HCT116 (cell line): ENCODE measurements at regions not wholly inside any gene's neighbourhood (a gene's known extent, or its start where the extent isn't known, plus 50 kb on each side); places are given as distances from the start of the nearest gene placed in this dataset.

ENCODE experiments used
- CTCF ChIP-seq, 3 experiments: fragments of 200-600 bp in 1 of 3; sonication (generic) in 1 of 3; IDR thresholded peaks in 2 of 3; conservative IDR thresholded peaks in 1 of 3; 2 replicates each; pipeline ENCODE4 v1.5.1; 2012 to 2017; ENCODE audit warnings: low read depth in 2 of 3, low read length in 2 of 3, antibody characterized with exemption in 1 of 3, borderline replicate concordance in 1 of 3, control low read depth in 1 of 3, mild to moderate bottlenecking in 1 of 3, mixed read lengths in 1 of 3, mixed run types in 1 of 3, moderate library complexity in 1 of 3; ENCODE audit not compliant: insufficient read depth in 1 of 3
- FOSL1 ChIP-seq: IDR thresholded peaks from 2 replicates; pipeline ENCODE4 v1.6.1; 2012; ENCODE audit warnings: low read depth
- RAD21 ChIP-seq: IDR thresholded peaks from 2 replicates; pipeline ENCODE4 v1.6.1; 2012; ENCODE audit warnings: low read depth, mild to moderate bottlenecking
- REST ChIP-seq: IDR thresholded peaks from 2 replicates; pipeline ENCODE4 v1.6.1; 2012; ENCODE audit warnings: low read depth
- ZFX ChIP-seq: fragments of 450-650 bp; IDR thresholded peaks from 2 replicates; pipeline ENCODE4 v1.6.1; 2017
- ZNF274 ChIP-seq: fragments of 200-500 bp; sonication (Bioruptor generic); IDR thresholded peaks from 2 replicates; pipeline ENCODE4 v1.6.1; 2014; ENCODE audit warnings: mild to moderate bottlenecking, low read depth, low read length, inconsistent platforms

GRCh38 chr2:136443661-136444060, 321.7 kb upstream of the THSD7B start:
- TF ChIP-seq CTCF (IDR thresholded peaks at IDR 0.05 in 2 of 3, conservative IDR thresholded peaks at IDR 0.05 in 1 of 3; ENCODE audit: borderline replicate concordance in 1 of 3, insufficient read depth in 1 of 3, low read depth in 2 of 3, low read length in 2 of 3) (no peak), ZFX (no peak), ZNF274 (no peak), REST (no peak), FOSL1 (no peak), RAD21 (no peak)
